ENCODE measurements at regions not wholly inside any gene's neighbourhood (a gene's known extent, or its start where the extent isn't known, plus 50 kb on each side); places are given as distances from the start of the nearest gene placed in this dataset.
A peak's percentile ranks its signal among the peaks of the same experiment; 100 is the strongest.

DNA sequence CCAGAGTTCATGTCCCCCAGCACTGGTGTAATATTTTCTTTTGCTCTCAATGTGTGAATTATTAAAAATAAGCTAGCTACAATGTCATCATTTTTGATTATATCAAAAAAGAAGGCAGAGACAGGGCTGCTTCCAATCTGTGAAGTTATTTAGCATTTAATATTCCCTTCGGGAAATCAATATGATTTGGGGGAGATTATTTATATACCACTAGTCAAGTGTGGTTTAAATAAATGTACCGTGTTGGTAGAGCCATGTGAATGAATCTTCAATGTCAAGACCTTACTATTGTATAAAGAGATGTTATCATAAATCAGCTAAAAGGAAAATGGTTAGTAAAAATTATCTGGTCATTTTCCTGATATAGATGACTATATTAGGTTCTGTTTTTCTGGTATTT, 87.4 kb upstream of the MID1 start:
- Histone ChIP-seq H3K36me3 (ENCODE audit: insufficient read depth, low read length) (no peaks in the 10 kb centered on the region), H4K20me1 (ENCODE audit: insufficient read depth, low read length) (no peaks in the 10 kb centered on the region), H3K27me3 (ENCODE audit: insufficient read depth, low read length) (no peaks in the 10 kb centered on the region), H3K79me2 (ENCODE audit: insufficient read depth, low read length) (no peaks in the 10 kb centered on the region), H3K4me1 (ENCODE audit: insufficient read depth, low read length) (no peaks in the 10 kb centered on the region), H2AFZ (ENCODE audit: low read depth, low read length) (no peak overlapping the region), H3K9me3 (ENCODE audit: insufficient read depth, low read depth, low read length) (no peaks in the 10 kb centered on the region), H3K4me2 (ENCODE audit: low read length) (no peak overlapping the region), H3K4me3 (ENCODE audit: insufficient read depth, low read depth, low read length) (no peak overlapping the region), H3K9ac (ENCODE audit: low read length) (no peak overlapping the region), H3K27ac (ENCODE audit: low read depth, low read length) (no peak overlapping the region)
- Mint-ChIP-seq H3K27me3 (ENCODE audit: low read depth, unreplicated experiment) (no peaks in the 10 kb centered on the region), H3K36me3 (ENCODE audit: low read depth, unreplicated experiment) (no peaks in the 10 kb centered on the region), H3K9me3 (ENCODE audit: unreplicated experiment) (no peaks in the 10 kb centered on the region), H3K4me3 (ENCODE audit: unreplicated experiment) (no peak overlapping the region), H3K27ac (ENCODE audit: unreplicated experiment) (no peak overlapping the region), H3K4me1 (ENCODE audit: low read depth, unreplicated experiment) (peaks cover 2% of the 10 kb centered on the region)
- DNase-seq (ENCODE audit: low read depth) (no peak), FAIRE-seq (no peak)
- TF ChIP-seq EZH2 (IDR thresholded peaks at IDR 0.05; ENCODE audit: insufficient read depth, low read length): no peak
- no peak for TF ChIP-seq CTCF (IDR thresholded peaks at IDR 0.05; ENCODE audit: insufficient read depth, low read depth, low read length)

DNA sequence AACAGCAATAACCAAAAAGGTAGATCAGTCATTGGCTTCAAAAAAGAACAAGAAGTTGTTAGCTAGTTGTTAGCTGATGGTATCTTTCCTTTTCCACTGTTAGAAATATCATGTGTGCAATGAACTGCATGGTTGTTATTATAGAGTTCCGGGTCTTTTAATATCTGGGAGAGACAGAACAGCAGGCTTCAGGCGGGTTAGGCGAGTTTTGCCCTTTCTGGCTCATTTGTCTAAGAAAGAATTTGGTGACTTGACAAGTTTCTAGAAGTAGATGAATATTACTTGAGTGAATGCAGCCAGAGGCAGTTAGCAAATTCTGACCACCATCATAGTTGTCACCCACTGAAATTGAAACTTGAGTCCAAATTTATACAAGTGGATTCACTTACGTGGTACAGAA, 88.9 kb upstream of the MID1 start:
- H3K27me3 ChIP-seq (ENCODE audit: insufficient read depth, low read length): no peaks in the 10 kb centered on the region
- H4K20me1 ChIP-seq (ENCODE audit: insufficient read depth, low read length): no peaks in the 10 kb centered on the region
- peak; percentile 89 for FAIRE-seq
- no peak overlapping the region for H3K27ac ChIP-seq (ENCODE audit: low read depth, low read length)
- no peaks in the 10 kb centered on the region for H3K36me3 ChIP-seq (ENCODE audit: insufficient read depth, low read length)
- H3K27me3 Mint-ChIP-seq (ENCODE audit: low read depth, unreplicated experiment): no peaks in the 10 kb centered on the region
- H3K27ac Mint-ChIP-seq (ENCODE audit: unreplicated experiment): no peak overlapping the region
- H3K4me1 ChIP-seq (ENCODE audit: insufficient read depth, low read length): no peaks in the 10 kb centered on the region
- no peak overlapping the region for H3K4me3 ChIP-seq (ENCODE audit: insufficient read depth, low read depth, low read length)
- H3K9me3 Mint-ChIP-seq (ENCODE audit: unreplicated experiment): no peaks in the 10 kb centered on the region
- no peak overlapping the region for H3K9ac ChIP-seq (ENCODE audit: low read length)
- H3K9me3 ChIP-seq (ENCODE audit: insufficient read depth, low read depth, low read length): no peaks in the 10 kb centered on the region
- TF ChIP-seq CTCF (IDR thresholded peaks at IDR 0.05; ENCODE audit: insufficient read depth, low read depth, low read length) (no peak), EZH2 (IDR thresholded peaks at IDR 0.05; ENCODE audit: insufficient read depth, low read length) (no peak)
- DNase-seq (ENCODE audit: low read depth): no peak
- H3K79me2 ChIP-seq (ENCODE audit: insufficient read depth, low read length): no peaks in the 10 kb centered on the region
- no peak overlapping the region for H3K4me2 ChIP-seq (ENCODE audit: low read length)
- no peak overlapping the region for H2AFZ ChIP-seq (ENCODE audit: low read depth, low read length)
- H3K36me3 Mint-ChIP-seq (ENCODE audit: low read depth, unreplicated experiment): no peaks in the 10 kb centered on the region
- H3K4me3 Mint-ChIP-seq (ENCODE audit: unreplicated experiment): no peak overlapping the region
- peaks cover 2% of the 10 kb centered on the region for H3K4me1 Mint-ChIP-seq (ENCODE audit: low read depth, unreplicated experiment)

DNA sequence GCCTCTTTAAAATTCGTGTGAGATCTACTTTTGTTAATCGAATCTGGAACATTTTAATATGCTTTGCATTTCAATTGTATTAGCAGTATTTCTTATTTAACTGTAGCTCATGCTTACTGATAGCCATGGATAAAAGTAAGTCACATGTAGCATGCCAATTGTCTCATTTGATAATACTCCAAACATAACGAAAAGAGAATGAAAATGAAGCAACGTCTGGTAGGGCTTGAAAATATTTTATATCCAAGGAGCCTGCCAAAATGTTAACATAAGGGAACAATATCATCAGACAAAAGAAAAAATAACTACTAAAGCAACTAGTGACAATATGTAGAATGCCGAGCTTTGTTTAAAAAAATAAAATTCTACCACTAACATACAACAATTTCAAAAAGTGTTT, 94.1 kb upstream of the MID1 start:
- no peak overlapping the region for H3K27ac ChIP-seq (ENCODE audit: low read depth, low read length)
- Mint-ChIP-seq H3K4me3 (ENCODE audit: unreplicated experiment) (no peak overlapping the region), H3K27ac (ENCODE audit: unreplicated experiment) (no peak overlapping the region), H3K4me1 (ENCODE audit: low read depth, unreplicated experiment) (no peaks in the 10 kb centered on the region), H3K36me3 (ENCODE audit: low read depth, unreplicated experiment) (no peaks in the 10 kb centered on the region), H3K9me3 (ENCODE audit: unreplicated experiment) (peaks cover 4% of the 10 kb centered on the region), H3K27me3 (ENCODE audit: low read depth, unreplicated experiment) (no peaks in the 10 kb centered on the region)
- DNase-seq (ENCODE audit: low read depth) (no peak), FAIRE-seq (no peak)
- H3K27me3 ChIP-seq (ENCODE audit: insufficient read depth, low read length): no peaks in the 10 kb centered on the region
- no peak overlapping the region for H3K4me3 ChIP-seq (ENCODE audit: insufficient read depth, low read depth, low read length)
- H4K20me1 ChIP-seq (ENCODE audit: insufficient read depth, low read length): no peaks in the 10 kb centered on the region
- H3K4me1 ChIP-seq (ENCODE audit: insufficient read depth, low read length): no peaks in the 10 kb centered on the region
- no peaks in the 10 kb centered on the region for H3K9me3 ChIP-seq (ENCODE audit: insufficient read depth, low read depth, low read length)
- TF ChIP-seq EZH2 (IDR thresholded peaks at IDR 0.05; ENCODE audit: insufficient read depth, low read length) (no peak), CTCF (IDR thresholded peaks at IDR 0.05; ENCODE audit: insufficient read depth, low read depth, low read length) (no peak)
- H3K9ac ChIP-seq (ENCODE audit: low read length): no peak overlapping the region
- H3K79me2 ChIP-seq (ENCODE audit: insufficient read depth, low read length): no peaks in the 10 kb centered on the region
- H3K36me3 ChIP-seq (ENCODE audit: insufficient read depth, low read length): no peaks in the 10 kb centered on the region
- H2AFZ ChIP-seq (ENCODE audit: low read depth, low read length): no peak overlapping the region
- H3K4me2 ChIP-seq (ENCODE audit: low read length): no peak overlapping the region

Data from astrocyte (in vitro differentiated cells and primary cell).